IPS-20b (cell line): ENCODE measurements at regions not wholly inside any gene's neighbourhood (a gene's known extent, or its start where the extent isn't known, plus 50 kb on each side); places are given as distances from the start of the nearest gene placed in this dataset.

Source experiments
- H3K27ac ChIP-seq: one replicate; pipeline ENCODE4 v1.5.1; 2013; ENCODE audit warnings: low read length
- H3K27me3 ChIP-seq: 2 replicates; pipeline ENCODE4 v1.6.1; 2013; ENCODE audit warnings: mild to moderate bottlenecking, low read length, inconsistent platforms; ENCODE audit not compliant: insufficient read depth
- H3K36me3 ChIP-seq: 2 replicates; pipeline ENCODE4 v1.6.1; 2013; ENCODE audit warnings: low read depth, mild to moderate bottlenecking, inconsistent platforms, low read length, moderate library complexity; ENCODE audit not compliant: insufficient read depth
- H3K4me1 ChIP-seq: 2 replicates; pipeline ENCODE4 v1.6.1; 2013; ENCODE audit warnings: mild to moderate bottlenecking, control low read depth, inconsistent platforms, low read length, moderate library complexity; ENCODE audit not compliant: insufficient read depth
- H3K4me3 ChIP-seq: 2 replicates; pipeline ENCODE4 v1.5.1; 2013; ENCODE audit warnings: mild to moderate bottlenecking, low read length, inconsistent platforms
- H3K9ac ChIP-seq: 2 replicates; pipeline ENCODE4 v1.6.1; 2013; ENCODE audit warnings: low read depth, mild to moderate bottlenecking, inconsistent platforms, low read length, moderate library complexity
- H3K9me3 ChIP-seq: 2 replicates; pipeline ENCODE4 v1.6.1; 2013; ENCODE audit warnings: mild to moderate bottlenecking, low read depth, low read length, inconsistent platforms; ENCODE audit not compliant: insufficient read depth

GRCh38 chr16:35746963-35747657 is 2287.7 kb downstream of the TP53TG3F start:
- H3K4me1 ChIP-seq = no peaks in the 10 kb centered on the region
- H3K9me3 ChIP-seq = peaks cover 85% of the 10 kb centered on the region
- H3K4me3 ChIP-seq = no peak overlapping the region
- H3K27ac ChIP-seq = no peak overlapping the region
- H3K27me3 ChIP-seq = no peaks in the 10 kb centered on the region
- no peaks in the 10 kb centered on the region for H3K36me3 ChIP-seq
- no peak overlapping the region for H3K9ac ChIP-seq

- H3K9me3 ChIP-seq = peaks cover 85% of the 10 kb centered on the region
- no peak overlapping the region for H3K27ac ChIP-seq
- H3K27me3 ChIP-seq = no peaks in the 10 kb centered on the region
- H3K9ac ChIP-seq = no peak overlapping the region
- H3K4me3 ChIP-seq = no peak overlapping the region
- no peaks in the 10 kb centered on the region for H3K4me1 ChIP-seq
- H3K36me3 ChIP-seq = no peaks in the 10 kb centered on the region
These were observed 2288.4 kb downstream of the TP53TG3F start for GRCh38 chr16:35747658-35748455.

DNA sequence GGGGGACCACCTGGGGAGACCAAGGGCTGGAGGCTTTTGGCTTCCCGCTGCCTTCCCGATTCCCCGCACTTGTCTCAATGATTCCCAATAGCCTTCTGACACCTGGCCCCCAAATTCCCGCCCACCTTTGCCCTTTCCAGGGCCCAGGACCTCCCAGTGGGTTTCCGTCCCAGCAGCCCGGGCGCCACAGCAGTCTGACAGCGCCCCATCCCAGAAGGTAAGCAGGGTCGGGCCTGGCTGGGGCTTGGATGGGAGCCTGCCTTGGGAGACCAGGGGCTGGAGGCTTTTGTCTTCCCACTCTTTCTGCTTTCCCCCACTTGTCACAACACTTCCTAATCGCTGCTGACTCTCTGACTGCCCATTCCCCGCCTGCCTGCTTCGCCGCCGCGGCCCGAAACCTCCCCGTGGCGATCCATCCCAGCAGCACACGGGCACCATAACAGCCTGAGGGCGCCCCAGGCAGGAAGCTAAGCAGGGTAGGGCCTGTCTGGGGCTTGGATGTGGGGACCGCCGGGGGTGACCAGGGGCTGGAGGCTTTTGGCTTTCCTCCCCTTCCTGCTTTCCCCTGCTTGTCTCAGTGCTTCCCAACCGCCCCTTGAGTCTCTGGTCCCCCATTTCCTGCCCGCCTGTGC is 2289.3 kb downstream of the TP53TG3F start:
- Histone ChIP-seq H3K27me3 (no peaks in the 10 kb centered on the region), H3K36me3 (no peaks in the 10 kb centered on the region), H3K4me3 (no peak overlapping the region), H3K9ac (no peak overlapping the region), H3K9me3 (peaks cover 84% of the 10 kb centered on the region), H3K27ac (no peak overlapping the region), H3K4me1 (no peaks in the 10 kb centered on the region)

DNA sequence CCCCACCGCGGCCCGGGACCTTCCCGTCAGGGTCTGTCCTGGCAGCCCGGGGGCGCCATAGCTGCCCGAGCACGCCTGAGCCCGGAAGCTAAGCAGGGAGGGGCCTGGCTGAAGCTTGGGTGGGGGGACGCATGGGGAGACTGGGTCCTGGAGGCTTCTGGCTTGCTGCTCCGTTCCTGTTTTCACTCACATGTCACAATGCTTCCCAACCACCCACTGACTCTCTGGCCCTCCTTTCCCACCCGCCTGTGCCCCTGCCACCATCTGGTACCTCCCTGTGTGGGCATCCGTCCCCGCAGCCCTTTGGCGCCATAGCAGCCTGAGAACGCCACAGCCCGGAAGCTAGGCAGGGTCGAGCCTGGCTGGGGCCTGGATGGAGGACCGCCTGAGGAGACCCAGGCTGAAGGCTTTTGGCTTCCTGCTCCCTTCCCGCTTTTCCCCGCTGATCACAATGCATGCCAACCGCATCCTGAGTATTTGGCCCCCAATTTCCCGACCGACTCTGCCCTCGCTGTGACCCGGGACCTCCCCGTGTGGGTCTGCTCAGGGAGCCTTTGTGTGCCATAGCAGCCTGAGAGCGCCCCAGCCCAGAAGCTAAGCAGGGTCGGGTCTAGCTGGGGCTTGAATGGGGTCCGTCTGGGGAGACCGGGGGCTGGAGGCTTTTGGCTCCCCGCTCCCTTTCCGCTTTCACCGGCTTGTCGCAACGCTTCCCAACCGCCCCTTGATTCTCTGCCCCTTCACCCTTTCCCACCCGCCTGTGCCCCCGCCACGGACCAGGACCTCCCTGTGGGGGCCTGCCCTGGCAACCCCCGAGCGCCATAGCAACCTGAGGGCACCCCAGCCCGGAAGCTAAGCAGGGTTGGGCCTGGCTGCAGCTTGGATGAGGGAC is 2290.1 kb downstream of the TP53TG3F start:
- Histone ChIP-seq H3K9me3 (peaks cover 84% of the 10 kb centered on the region), H3K36me3 (no peaks in the 10 kb centered on the region), H3K4me3 (no peak overlapping the region), H3K9ac (no peak overlapping the region), H3K27me3 (no peaks in the 10 kb centered on the region), H3K27ac (no peak overlapping the region), H3K4me1 (no peaks in the 10 kb centered on the region)

- Histone ChIP-seq H3K36me3 (no peaks in the 10 kb centered on the region), H3K4me3 (no peak overlapping the region), H3K27me3 (no peaks in the 10 kb centered on the region), H3K4me1 (no peaks in the 10 kb centered on the region), H3K27ac (no peak overlapping the region), H3K9me3 (peaks cover 84% of the 10 kb centered on the region), H3K9ac (no peak overlapping the region)
These were observed 2290.8 kb downstream of the TP53TG3F start for GRCh38 chr16:35750157-35750689.

DNA sequence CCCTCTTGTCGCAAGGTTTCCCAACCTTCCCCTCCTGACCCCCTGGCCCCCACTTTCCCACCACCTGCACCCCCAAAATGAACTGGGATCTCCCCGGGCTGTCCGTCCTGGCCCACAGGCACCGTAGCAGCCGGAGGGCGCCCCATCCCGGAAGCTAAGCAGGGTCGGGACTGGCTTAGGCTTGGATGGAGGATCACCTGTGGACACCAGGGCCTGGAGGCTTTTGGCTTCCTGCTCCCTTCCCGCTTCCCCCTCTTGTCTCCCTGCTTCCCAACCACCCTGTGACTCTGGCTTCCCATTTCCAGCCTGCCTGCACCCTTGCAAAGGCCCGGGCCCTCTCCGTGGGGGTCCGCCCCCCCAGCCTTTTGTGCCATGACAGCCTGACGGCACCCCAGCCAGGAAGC is 2291.3 kb downstream of the TP53TG3F start:
- Histone ChIP-seq H3K9me3 (peaks cover 84% of the 10 kb centered on the region), H3K27ac (no peak overlapping the region), H3K27me3 (no peaks in the 10 kb centered on the region), H3K36me3 (no peaks in the 10 kb centered on the region), H3K4me1 (no peaks in the 10 kb centered on the region), H3K9ac (no peak overlapping the region), H3K4me3 (no peak overlapping the region)

GRCh38 chr16:35751191-35751941 is 2292.0 kb downstream of the TP53TG3F start:
- no peak overlapping the region for H3K27ac ChIP-seq
- H3K4me3 ChIP-seq = no peak overlapping the region
- H3K27me3 ChIP-seq = no peaks in the 10 kb centered on the region
- no peaks in the 10 kb centered on the region for H3K36me3 ChIP-seq
- peaks cover 86% of the 10 kb centered on the region for H3K9me3 ChIP-seq
- H3K9ac ChIP-seq = no peak overlapping the region
- no peaks in the 10 kb centered on the region for H3K4me1 ChIP-seq

DNA sequence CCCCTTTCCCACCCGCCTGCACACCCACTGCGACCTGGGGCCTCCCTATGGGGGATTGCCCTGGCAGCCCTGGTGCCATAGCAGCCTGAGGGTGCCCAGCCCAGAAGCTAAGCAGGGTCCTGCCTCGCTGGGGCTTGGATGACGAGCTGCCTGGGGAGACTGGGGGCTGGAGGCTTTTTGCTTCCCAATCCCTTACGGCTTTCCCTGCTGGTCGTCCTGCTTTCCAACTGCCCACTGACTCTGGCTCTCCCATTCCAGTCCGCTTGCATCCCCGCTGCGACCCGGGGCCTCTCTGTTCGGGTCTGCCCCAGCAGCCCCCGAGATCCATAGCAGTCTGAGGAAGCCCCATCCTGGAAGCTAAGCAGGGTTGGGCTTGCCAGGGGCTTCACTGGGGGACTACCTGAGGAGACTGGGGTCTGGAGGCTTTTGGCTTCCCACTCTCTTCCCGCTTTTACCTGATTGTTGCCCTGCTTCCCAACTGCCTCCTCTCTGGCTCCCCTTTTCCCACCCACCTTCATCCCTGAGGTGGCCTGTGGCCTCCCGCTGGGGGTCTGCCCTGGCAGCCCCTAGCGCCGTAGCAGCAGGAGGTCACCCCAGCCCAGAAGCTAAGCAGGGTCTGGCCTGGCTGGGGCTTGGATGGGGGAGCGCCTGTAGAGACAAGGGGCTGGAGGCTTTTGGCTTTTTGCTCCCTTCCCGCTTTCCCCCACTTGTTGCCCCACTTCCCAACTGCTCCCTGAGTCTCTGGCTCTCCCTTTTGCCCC is 2292.8 kb downstream of the TP53TG3F start:
- no peaks in the 10 kb centered on the region for H3K27me3 ChIP-seq
- peaks cover 88% of the 10 kb centered on the region for H3K9me3 ChIP-seq

DNA sequence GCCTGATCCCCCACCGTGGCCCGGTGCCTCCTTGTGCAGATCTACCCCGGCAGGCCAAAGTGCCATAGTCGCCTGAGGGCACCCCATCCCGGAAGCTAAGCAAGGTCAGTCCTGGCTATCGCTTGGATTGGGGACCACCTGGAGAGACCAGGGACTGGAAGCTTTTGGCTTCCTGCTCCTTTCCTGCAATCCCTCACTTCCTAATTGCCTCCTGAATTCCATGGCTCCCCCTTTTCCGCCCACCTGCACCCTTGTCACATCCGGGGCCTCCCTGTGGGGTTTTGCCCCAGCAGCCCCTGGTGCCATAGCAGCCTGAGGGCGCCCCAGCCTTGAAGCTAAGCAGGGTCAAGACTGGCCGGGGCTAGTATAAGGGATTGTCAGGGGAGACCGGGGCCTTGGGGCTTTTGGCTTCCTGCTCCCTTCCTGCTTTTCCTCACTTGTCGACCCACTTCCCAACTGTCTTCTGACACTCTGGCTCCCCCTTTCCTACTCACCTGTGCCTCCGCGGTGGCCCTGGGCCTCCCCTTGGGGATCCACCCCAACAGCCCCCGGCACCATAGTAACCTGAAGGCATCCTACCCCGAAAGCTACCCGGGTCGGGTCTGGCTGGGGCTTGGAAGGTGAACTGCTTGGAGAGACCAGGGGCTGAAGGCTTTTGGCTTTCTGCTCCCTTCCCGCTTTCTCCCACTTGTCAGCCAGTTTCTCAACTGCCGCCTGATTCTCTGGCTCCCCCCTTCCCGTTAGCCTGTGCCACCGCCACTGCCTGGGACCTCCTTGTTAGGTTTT is 2293.6 kb downstream of the TP53TG3F start:
- Histone ChIP-seq H3K27ac (no peak overlapping the region), H3K27me3 (no peaks in the 10 kb centered on the region), H3K4me3 (no peak overlapping the region), H3K9me3 (peaks cover 89% of the 10 kb centered on the region), H3K9ac (no peak overlapping the region), H3K4me1 (no peaks in the 10 kb centered on the region), H3K36me3 (no peaks in the 10 kb centered on the region)

More for the DNA sequence above, 2292.8 kb downstream of the TP53TG3F start:
- no peaks in the 10 kb centered on the region for H3K36me3 ChIP-seq
- no peak overlapping the region for H3K9ac ChIP-seq
- no peaks in the 10 kb centered on the region for H3K4me1 ChIP-seq
- H3K27ac ChIP-seq = no peak overlapping the region
- no peak overlapping the region for H3K4me3 ChIP-seq
